KMS-11 (cell line): ENCODE measurements at regions not wholly inside any gene's neighbourhood (a gene's known extent, or its start where the extent isn't known, plus 50 kb on each side); places are given as distances from the start of the nearest gene placed in this dataset.

Source experiments
- H2AFZ ChIP-seq: fragments of 200-600 bp; sonication (generic); 2 replicates; pipeline ENCODE4 v1.6.1; 2016; ENCODE audit warnings: antibody characterized with exemption, mixed run types, low read depth
- H3K27ac ChIP-seq: fragments of 200-600 bp; sonication (generic); 2 replicates; pipeline ENCODE4 v1.6.1; 2016; ENCODE audit warnings: mild to moderate bottlenecking, mixed run types
- H3K27me3 ChIP-seq: fragments of 200-600 bp; sonication (generic); 2 replicates; pipeline ENCODE4 v1.6.1; 2017; ENCODE audit warnings: mild to moderate bottlenecking, low read depth, mixed run types, moderate library complexity; ENCODE audit not compliant: insufficient read depth
- H3K36me3 ChIP-seq: fragments of 200-600 bp; sonication (generic); 2 replicates; pipeline ENCODE4 v1.6.1; 2017; ENCODE audit warnings: mild to moderate bottlenecking, mixed run types; ENCODE audit not compliant: insufficient read depth
- H3K4me1 ChIP-seq: fragments of 200-600 bp; sonication (generic); 2 replicates; pipeline ENCODE4 v1.6.1; 2016; ENCODE audit warnings: mild to moderate bottlenecking, low read depth, mixed run types; ENCODE audit not compliant: poor library complexity, severe bottlenecking
- H3K4me2 ChIP-seq: fragments of 200-600 bp; sonication (generic); 2 replicates; pipeline ENCODE4 v1.7.0; 2016; ENCODE audit warnings: mild to moderate bottlenecking, mixed run types
- H3K4me3 ChIP-seq: fragments of 200-600 bp; sonication (generic); IDR thresholded peaks from 2 replicates; pipeline ENCODE4 v1.6.1; 2017; ENCODE audit warnings: low read depth, low read length, mixed read lengths; ENCODE audit not compliant: insufficient read depth
- H3K79me2 ChIP-seq: fragments of 200-600 bp; sonication (generic); 2 replicates; pipeline ENCODE4 v1.6.1; 2016; ENCODE audit warnings: low read depth, mixed run types; ENCODE audit not compliant: insufficient read depth
- H3K9ac ChIP-seq: fragments of 200-600 bp; sonication (generic); 2 replicates; pipeline ENCODE4 v1.6.1; 2016; ENCODE audit warnings: mild to moderate bottlenecking, mixed run types
- H4K20me1 ChIP-seq: fragments of 200-600 bp; sonication (generic); 2 replicates; pipeline ENCODE4 v1.6.1; 2016; ENCODE audit warnings: mild to moderate bottlenecking, mixed run types; ENCODE audit not compliant: insufficient read depth
- CTCF ChIP-seq: fragments of 200-600 bp; sonication (generic); conservative IDR thresholded peaks from 2 replicates; pipeline ENCODE4 v1.6.1; 2017; ENCODE audit warnings: low read depth, mild to moderate bottlenecking, antibody characterized with exemption, low read length, moderate library complexity, mixed read lengths

- Histone ChIP-seq H3K79me2 (no peaks in the 10 kb centered on the region), H3K9ac (no peak overlapping the region), H3K27ac (no peak overlapping the region), H4K20me1 (no peaks in the 10 kb centered on the region), H3K27me3 (no peaks in the 10 kb centered on the region), H3K4me1 (no peaks in the 10 kb centered on the region), H3K4me3 (no peak overlapping the region), H3K36me3 (no peaks in the 10 kb centered on the region), H2AFZ (no peak overlapping the region), H3K4me2 (no peak overlapping the region)
- no peak for TF ChIP-seq CTCF
Measured at GRCh38 chr12:92489781-92490180, 213.0 kb upstream of the PLEKHG7 start.

GRCh38 chr12:92488735-92489134, 214.1 kb upstream of the PLEKHG7 start:
- Histone ChIP-seq H4K20me1 (no peaks in the 10 kb centered on the region), H3K79me2 (no peaks in the 10 kb centered on the region), H3K4me1 (no peaks in the 10 kb centered on the region), H3K4me3 (no peak overlapping the region), H3K27ac (no peak overlapping the region), H3K4me2 (no peak overlapping the region), H2AFZ (no peak overlapping the region), H3K36me3 (no peaks in the 10 kb centered on the region), H3K9ac (no peak overlapping the region), H3K27me3 (no peaks in the 10 kb centered on the region)
- TF ChIP-seq CTCF, result no peak

- no peak overlapping the region for H3K4me2 ChIP-seq
- no peaks in the 10 kb centered on the region for H3K4me1 ChIP-seq
- H3K4me3 ChIP-seq, result no peak overlapping the region
Measured at GRCh38 chr12:92487138-92487485, 215.7 kb upstream of the PLEKHG7 start.

GRCh38 chr12:92486443-92487137, 216.2 kb upstream of the PLEKHG7 start:
- Histone ChIP-seq H3K36me3 (no peaks in the 10 kb centered on the region), H2AFZ (no peak overlapping the region), H3K79me2 (no peaks in the 10 kb centered on the region), H4K20me1 (no peaks in the 10 kb centered on the region), H3K4me3 (no peak overlapping the region), H3K27me3 (no peaks in the 10 kb centered on the region), H3K9ac (no peak overlapping the region), H3K4me1 (no peaks in the 10 kb centered on the region), H3K4me2 (no peak overlapping the region), H3K27ac (no peak overlapping the region)
- TF ChIP-seq CTCF, result no peak

More at GRCh38 chr12:92487138-92487485, 215.7 kb upstream of the PLEKHG7 start:
- no peak for TF ChIP-seq CTCF
- H3K36me3 ChIP-seq, result no peaks in the 10 kb centered on the region
- no peaks in the 10 kb centered on the region for H3K79me2 ChIP-seq
- H3K27me3 ChIP-seq, result no peaks in the 10 kb centered on the region
- no peak overlapping the region for H3K27ac ChIP-seq
- no peaks in the 10 kb centered on the region for H4K20me1 ChIP-seq
- no peak overlapping the region for H2AFZ ChIP-seq
- H3K9ac ChIP-seq, result no peak overlapping the region
